Neural crest cell (in vitro differentiated cells): ENCODE measurements at regions not wholly inside any gene's neighbourhood (a gene's known extent, or its start where the extent isn't known, plus 50 kb on each side); places are given as distances from the start of the nearest gene placed in this dataset.

Source experiments
- DNase-seq: peaks from one replicate; pipeline ENCODE4 v3.0.0; 2021; ENCODE audit warnings: low read depth, mixed read lengths, low spot score
- H3K27ac Mint-ChIP-seq: one replicate; pipeline ENCODE4 v1.8.0; 2021; ENCODE audit warnings: mild to moderate bottlenecking, mixed read lengths; ENCODE audit not compliant: unreplicated experiment
- H3K27me3 Mint-ChIP-seq: 2 replicates; pipeline ENCODE4 v1.8.0; 2021; ENCODE audit warnings: low read depth, mild to moderate bottlenecking, mixed read lengths
- H3K36me3 Mint-ChIP-seq: 2 replicates; pipeline ENCODE4 v1.8.0; 2021; ENCODE audit warnings: low read depth, mild to moderate bottlenecking, mixed read lengths
- H3K4me1 Mint-ChIP-seq: 2 replicates; pipeline ENCODE4 v1.8.0; 2021; ENCODE audit warnings: mixed read lengths
- H3K4me3 Mint-ChIP-seq: one replicate; pipeline ENCODE4 v1.8.0; 2021; ENCODE audit warnings: mild to moderate bottlenecking, mixed read lengths
- H3K9me3 Mint-ChIP-seq: 2 replicates; pipeline ENCODE4 v1.8.0; 2021; ENCODE audit warnings: mixed read lengths
- CTCF ChIP-seq: fragments of 200-600 bp; sonication (generic); conservative IDR thresholded peaks from 2 replicates; pipeline ENCODE4 v1.5.0; 2021; ENCODE audit warnings: antibody characterized with exemption, mild to moderate bottlenecking

DNA sequence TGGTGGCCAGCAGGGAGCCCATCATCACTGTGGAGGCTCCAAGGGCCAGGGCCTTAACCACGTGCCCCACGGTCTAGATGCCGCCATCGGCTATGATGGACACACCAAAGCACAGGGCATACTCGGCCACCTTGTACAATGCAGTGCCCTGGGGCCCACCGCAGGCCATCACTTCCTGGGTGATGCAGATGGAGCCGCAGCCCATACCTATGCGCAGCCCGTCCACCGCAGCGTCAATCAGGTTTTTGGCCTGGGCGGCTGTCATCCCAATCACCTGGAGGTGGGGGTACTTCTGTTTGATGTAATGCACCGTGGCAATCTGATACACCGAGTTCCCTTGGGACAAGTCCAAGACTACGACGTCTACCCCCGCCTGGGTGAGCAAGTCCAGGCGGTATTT is 153.3 kb upstream of the ZSWIM2 start:
- Mint-ChIP-seq H3K27ac (no peak overlapping the region), H3K9me3 (no peaks in the 10 kb centered on the region), H3K4me3 (no peak overlapping the region), H3K27me3 (no peaks in the 10 kb centered on the region), H3K4me1 (no peaks in the 10 kb centered on the region), H3K36me3 (no peaks in the 10 kb centered on the region)
- no peak for TF ChIP-seq CTCF
- no peak for DNase-seq

DNA sequence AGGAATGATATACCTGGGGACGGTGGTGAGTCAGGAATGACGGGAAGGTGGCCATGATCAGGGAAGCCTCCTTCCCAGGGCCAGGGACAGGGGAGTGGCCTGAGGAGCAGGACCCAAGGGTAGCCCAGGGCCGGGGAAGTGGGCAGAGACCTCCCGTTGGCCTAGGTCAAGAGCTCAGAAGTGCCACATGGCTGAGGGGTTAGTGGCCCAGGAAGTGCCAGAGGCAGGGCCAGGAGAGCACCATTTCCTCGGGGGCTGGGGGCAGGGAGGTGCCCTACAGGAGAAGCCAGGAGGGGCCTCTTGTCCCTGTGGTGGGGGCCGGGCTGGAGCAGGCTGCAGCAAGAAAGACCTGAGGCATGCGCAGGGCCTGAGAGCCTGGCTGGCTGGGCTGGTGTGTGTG is 152.3 kb upstream of the ZSWIM2 start:
- no peak for DNase-seq
- no peak overlapping the region for H3K4me3 Mint-ChIP-seq
- TF ChIP-seq CTCF = no peak
- H3K4me1 Mint-ChIP-seq = no peaks in the 10 kb centered on the region
- no peaks in the 10 kb centered on the region for H3K27me3 Mint-ChIP-seq
- H3K9me3 Mint-ChIP-seq = no peaks in the 10 kb centered on the region
- no peaks in the 10 kb centered on the region for H3K36me3 Mint-ChIP-seq
- H3K27ac Mint-ChIP-seq = no peak overlapping the region

- no peak for TF ChIP-seq CTCF
- DNase-seq = no peak
Observed at GRCh38 chr2:186995092-186995491, 146.1 kb upstream of the ZSWIM2 start.

GRCh38 chr2:186992597-186992996 is 143.6 kb upstream of the ZSWIM2 start:
- Mint-ChIP-seq H3K27me3 (no peaks in the 10 kb centered on the region), H3K9me3 (peaks cover 17% of the 10 kb centered on the region), H3K36me3 (peaks cover 8% of the 10 kb centered on the region), H3K4me1 (no peaks in the 10 kb centered on the region), H3K4me3 (no peak overlapping the region), H3K27ac (no peak overlapping the region)
- no peak for TF ChIP-seq CTCF
- no peak for DNase-seq

More at GRCh38 chr2:186995092-186995491, 146.1 kb upstream of the ZSWIM2 start:
- Mint-ChIP-seq H3K36me3 (no peaks in the 10 kb centered on the region), H3K4me3 (no peak overlapping the region), H3K27me3 (no peaks in the 10 kb centered on the region), H3K9me3 (peaks cover 4% of the 10 kb centered on the region), H3K4me1 (no peaks in the 10 kb centered on the region), H3K27ac (no peak overlapping the region)

DNA sequence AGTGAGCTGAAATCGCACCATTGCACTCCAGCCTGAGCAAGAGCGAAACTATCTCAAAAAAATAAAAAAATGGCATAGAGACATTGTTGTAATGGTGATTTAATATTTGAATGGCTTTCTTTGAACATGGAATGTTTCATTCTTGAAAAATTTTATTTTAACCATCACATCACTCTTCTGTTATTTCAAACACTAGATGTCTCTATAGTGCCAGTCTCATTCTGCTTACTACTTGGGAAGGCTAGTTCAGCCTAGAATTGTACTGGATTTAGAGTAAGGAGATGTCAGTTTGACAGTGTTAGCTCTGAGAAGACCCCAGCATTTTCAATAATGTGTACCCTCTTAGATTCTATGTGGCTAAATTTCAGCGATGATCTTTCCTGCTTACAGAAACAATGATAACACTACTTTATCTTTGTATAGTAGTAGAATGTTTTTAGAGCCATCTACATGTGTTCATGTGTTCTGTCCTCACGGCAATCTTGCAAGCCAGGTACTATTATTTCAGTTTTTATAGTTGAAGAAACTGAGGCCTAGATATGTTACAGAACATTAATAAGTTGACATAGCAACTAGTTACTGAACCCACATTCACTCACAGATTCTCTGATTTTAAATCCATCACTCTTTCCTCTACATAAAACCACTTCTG is 142.9 kb upstream of the ZSWIM2 start:
- no peak overlapping the region for H3K27ac Mint-ChIP-seq
- peaks cover 17% of the 10 kb centered on the region for H3K9me3 Mint-ChIP-seq
- DNase-seq = no peak
- no peak overlapping the region for H3K4me3 Mint-ChIP-seq
- H3K36me3 Mint-ChIP-seq = peaks cover 8% of the 10 kb centered on the region
- H3K4me1 Mint-ChIP-seq = no peaks in the 10 kb centered on the region
- no peak for TF ChIP-seq CTCF
- H3K27me3 Mint-ChIP-seq = no peaks in the 10 kb centered on the region
